Suprapubic skin (tissue), 4 donors: ENCODE measurements at regions not wholly inside any gene's neighbourhood (a gene's known extent, or its start where the extent isn't known, plus 50 kb on each side); places are given as distances from the start of the nearest gene placed in this dataset.

Source experiments
- EP300 ChIP-seq: sonication (generic); formaldehyde crosslinking; IDR thresholded peaks from one replicate; pipeline ENCODE4 v1.6.1; 2017; ENCODE audit warnings: antibody characterized with exemption
- POLR2A ChIP-seq, 2 donors: fragments of 450-650 bp; IDR thresholded peaks; one replicate each; pipeline ENCODE4 v1.6.1; 2017; ENCODE audit warnings: antibody characterized with exemption in 2 of 2, mild to moderate bottlenecking in 2 of 2, moderate library complexity in 2 of 2
- POLR2AphosphoS5 ChIP-seq, 3 donors: sonication (generic); formaldehyde crosslinking; IDR thresholded peaks; one replicate each; pipeline ENCODE4 v1.6.1; 2017; ENCODE audit warnings: antibody characterized with exemption in 3 of 3
- TF ChIP-seq, protein P1 (sequence below), 2 donors: fragments of 200-600 bp in 1 of 2; fragments of 450-650 bp in 1 of 2; sonication (generic) in 1 of 2; IDR thresholded peaks; one replicate each; pipeline ENCODE4 v1.5.1; 2016 to 2019; ENCODE audit warnings: antibody characterized with exemption in 2 of 2, mild to moderate bottlenecking in 1 of 2, moderate library complexity in 1 of 2

- TF ChIP-seq POLR2A (IDR thresholded peaks at IDR 0.05) (no peak), POLR2AphosphoS5 (IDR thresholded peaks at IDR 0.05) (no peak), EP300 (no peak)
- TF ChIP-seq, protein P1, sequence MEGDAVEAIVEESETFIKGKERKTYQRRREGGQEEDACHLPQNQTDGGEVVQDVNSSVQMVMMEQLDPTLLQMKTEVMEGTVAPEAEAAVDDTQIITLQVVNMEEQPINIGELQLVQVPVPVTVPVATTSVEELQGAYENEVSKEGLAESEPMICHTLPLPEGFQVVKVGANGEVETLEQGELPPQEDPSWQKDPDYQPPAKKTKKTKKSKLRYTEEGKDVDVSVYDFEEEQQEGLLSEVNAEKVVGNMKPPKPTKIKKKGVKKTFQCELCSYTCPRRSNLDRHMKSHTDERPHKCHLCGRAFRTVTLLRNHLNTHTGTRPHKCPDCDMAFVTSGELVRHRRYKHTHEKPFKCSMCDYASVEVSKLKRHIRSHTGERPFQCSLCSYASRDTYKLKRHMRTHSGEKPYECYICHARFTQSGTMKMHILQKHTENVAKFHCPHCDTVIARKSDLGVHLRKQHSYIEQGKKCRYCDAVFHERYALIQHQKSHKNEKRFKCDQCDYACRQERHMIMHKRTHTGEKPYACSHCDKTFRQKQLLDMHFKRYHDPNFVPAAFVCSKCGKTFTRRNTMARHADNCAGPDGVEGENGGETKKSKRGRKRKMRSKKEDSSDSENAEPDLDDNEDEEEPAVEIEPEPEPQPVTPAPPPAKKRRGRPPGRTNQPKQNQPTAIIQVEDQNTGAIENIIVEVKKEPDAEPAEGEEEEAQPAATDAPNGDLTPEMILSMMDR (IDR thresholded peaks at IDR 0.05): no peak
Observed at GRCh38 chr1:187854457-187854856, 1025.7 kb downstream of the PLA2G4A start.
